CD4-positive, alpha-beta T cell treated with Interleukin-21 for 1 hour (primary cell): ENCODE measurements at regions not wholly inside any gene's neighbourhood (a gene's known extent, or its start where the extent isn't known, plus 50 kb on each side); places are given as distances from the start of the nearest gene placed in this dataset.
A peak's percentile ranks its signal among the peaks of the same experiment; 100 is the strongest.
"Not testable (repeated sequence)": the region's sequence is repeated elsewhere in the genome, so short reads cannot be mapped to it uniquely, and the experiment has no call there.

Experiments used
- DNase-seq: peaks from one replicate; pipeline ENCODE4 v3.0.0-alpha.2; 2020

DNA sequence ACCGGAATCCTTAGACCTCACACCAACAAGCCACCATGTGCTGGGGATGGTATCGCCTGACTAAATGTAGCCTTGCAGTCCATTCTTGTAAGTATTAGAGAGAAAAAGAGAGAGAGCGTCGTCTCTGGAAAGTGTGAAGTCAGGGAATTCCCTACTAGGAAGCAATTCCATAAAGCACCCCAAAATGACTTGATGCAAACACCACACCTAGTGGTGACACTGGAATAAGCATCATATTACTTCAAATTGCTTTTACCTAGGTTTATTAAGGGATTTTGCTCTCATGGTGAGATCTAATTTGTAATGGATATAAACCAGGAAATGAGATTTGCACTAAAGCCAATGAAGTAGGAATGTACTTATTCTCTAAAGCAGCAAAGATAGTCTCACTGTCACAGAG, 111.4 kb upstream of the METTL9 start:
- not testable (repeated sequence) for DNase-seq

DNA sequence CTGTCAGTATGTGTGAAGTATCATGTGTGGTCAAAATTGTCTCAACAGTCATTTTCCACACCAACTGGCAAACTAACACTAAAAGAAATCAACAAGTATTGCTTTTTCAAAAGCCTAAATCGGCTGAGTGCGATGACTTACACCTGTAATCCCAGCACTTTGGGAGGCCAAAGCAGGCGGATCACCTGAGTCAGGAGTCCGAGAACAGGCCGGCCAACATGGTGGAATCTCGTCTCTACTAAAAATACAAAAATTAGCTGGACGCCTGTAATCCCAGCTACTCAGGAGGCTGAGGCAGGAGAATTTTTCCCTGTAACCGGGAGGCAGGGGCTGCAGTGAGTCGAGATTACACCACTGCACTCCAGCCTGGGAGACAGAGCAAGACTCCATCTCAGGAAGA, 100.3 kb upstream of the METTL9 start:
- DNase-seq = not testable (repeated sequence)

GRCh38 chr16:21501223-21501868, 98.0 kb upstream of the METTL9 start:
- DNase-seq = peak; percentile 83

GRCh38 chr16:21501869-21502667, 97.3 kb upstream of the METTL9 start:
- peak; percentile 92 for DNase-seq

GRCh38 chr16:21503574-21503920, 95.8 kb upstream of the METTL9 start:
- DNase-seq = not testable (repeated sequence)

- not testable (repeated sequence) for DNase-seq
These were observed 95.2 kb upstream of the METTL9 start for GRCh38 chr16:21503941-21504832.

DNA sequence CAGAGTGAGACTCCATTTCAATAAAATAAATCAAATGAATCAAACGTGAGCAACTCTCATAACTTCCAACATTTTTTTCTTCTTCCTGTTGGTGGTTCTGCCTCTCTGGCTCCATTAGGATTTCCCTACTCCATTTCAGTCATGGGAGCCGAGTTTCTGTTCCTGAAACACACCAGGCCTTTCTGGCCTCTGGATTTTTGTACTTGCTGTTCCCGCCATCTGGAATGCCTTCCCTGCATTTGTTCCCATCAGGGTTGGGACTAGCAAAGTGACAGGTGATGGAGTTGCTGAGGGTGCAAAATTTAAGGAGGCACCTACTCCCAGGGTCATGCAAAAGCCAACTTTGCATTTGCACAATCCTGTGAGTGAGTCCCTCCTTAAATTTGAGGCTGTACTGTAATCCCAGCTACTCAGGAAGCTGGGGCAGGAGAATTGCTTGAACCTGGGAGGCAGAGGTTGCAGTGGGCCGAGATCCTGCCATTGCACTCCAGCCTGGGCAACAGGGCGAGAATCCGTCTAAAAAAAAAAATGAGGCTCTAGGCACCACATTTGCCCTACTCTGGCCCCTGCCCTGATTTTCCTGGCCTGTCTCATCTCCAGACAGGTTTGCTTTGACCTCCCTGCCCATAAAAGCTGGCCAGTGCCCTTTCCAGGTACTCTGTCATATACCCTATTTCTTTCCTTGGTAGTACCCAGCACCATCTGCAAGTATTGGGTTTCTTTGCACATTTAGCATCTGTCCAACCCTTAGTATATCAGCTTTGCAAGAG, 93.4 kb upstream of the METTL9 start:
- not testable (repeated sequence) for DNase-seq

DNA sequence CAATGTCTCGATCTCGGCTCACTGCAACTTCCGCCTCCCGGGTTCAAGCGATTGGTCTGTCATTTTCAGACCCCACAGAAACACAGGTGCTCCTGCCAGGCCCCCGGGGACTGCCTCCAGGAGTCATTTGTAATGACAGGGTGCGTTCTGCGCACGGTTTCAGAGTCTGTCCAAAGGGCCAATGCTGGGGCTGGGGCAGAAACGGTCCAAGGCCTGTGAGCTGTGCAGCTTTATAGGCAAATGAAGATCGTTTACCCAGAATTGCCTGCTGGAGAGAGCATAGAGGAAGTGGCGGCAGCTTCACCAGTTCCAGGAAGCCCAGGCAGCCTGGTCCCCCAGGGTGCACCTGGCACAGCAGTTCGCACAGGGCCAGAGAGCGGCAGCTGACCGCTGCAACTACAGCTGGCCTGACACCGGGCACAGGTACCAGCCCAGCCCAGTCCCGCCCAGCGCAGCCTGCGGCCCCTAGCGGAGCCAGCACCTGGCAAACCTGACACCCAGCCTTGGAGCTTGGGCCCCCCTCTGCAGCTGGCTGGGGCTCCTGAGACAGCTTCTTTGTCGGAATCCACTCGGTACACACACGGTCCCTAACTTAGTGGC, 92.4 kb upstream of the METTL9 start:
- DNase-seq = peak; percentile 69

- not testable (repeated sequence) for DNase-seq
These were observed 91.6 kb upstream of the METTL9 start for GRCh38 chr16:21507631-21508305.

GRCh38 chr16:21508661-21509436, 90.5 kb upstream of the METTL9 start:
- DNase-seq = not testable (repeated sequence)

- not testable (repeated sequence) for DNase-seq
These were observed 89.8 kb upstream of the METTL9 start for GRCh38 chr16:21509437-21510086.

GRCh38 chr16:21510869-21511255, 88.5 kb upstream of the METTL9 start:
- not testable (repeated sequence) for DNase-seq

DNA sequence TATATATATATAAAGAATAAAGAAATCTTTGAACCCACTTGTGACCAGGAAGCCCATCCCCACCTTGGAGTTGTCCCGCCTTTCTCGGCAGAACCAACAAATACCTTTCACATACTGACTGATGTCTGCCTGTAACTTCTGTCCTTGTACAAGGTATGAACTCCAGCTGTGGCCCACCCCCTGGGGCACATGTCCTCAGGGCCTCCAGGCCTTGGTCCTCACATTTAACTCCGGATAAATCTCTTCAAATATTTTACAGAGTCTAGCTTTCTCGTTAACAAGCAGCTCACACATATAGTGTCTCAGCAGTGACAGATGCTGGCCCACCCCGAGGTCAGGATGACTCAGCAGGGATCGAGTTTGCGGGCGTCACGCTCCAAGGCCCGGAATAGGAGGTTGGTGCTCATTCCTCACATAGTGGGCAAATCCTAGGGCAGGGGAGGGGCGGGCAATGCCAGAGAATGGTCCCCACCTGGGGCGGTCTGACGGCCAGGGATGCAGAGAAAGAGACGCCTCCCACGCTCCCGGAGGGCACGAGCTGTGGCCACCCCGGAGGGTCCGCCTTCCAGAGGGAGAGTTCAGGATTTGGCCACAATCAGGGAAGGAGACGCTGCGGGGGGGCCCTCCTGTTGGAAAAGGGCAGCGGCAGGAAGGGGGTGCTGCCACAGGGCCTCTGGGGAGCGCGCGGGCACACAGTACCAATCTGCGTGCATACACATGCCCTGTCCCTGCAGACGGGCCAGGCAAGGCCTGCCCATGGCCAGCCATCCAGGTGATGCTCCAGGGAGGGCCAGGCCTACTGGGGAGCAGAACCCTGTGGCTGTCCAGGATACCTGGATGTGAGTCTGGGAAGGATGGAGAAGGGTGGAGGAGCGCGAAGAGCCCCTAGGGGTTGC, 87.8 kb upstream of the METTL9 start:
- DNase-seq = not testable (repeated sequence)

DNA sequence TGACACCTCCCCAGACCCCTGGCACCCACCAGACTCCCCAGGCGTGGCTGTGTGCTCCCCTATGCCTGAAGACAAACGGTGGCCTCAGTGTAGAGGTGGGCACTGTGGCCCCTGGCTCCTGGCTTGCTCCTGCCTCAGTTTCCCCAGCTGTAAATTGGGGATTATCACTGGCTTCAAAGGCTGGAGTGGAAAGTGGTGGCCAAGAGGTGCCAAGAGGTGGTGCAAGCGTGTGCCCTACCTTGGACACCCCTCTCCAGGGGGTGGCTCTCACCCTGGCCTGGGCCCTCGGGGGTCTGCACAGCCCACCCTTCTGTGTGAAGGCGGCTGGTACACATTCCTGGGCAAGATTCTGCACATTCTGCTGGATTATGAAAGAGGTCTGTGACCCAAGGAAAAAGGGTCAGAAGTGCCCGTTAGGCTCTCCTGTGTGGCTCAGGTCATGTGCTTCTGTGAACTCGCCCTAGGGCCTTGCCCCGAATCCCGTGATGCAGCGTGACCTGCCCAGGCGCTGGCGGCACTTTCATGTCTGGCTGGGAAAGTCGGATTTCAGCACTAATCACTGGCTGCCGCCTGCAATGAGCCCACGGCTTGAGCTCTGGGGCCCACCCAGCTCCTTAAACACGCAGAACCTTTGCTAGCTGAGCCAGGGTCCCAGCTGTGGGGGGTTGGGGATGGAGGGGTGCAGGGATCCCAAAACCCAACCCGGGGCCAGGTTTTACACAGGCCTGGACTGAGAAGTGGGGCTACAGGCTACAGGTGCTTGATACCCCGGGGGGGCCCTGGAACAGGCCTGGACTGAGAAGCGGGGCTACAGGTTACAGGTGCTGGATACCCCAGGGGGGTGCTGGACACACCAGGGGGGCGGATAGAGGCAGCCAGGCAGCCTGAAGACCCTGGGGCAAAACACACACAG, 86.8 kb upstream of the METTL9 start:
- DNase-seq = not testable (repeated sequence)

DNA sequence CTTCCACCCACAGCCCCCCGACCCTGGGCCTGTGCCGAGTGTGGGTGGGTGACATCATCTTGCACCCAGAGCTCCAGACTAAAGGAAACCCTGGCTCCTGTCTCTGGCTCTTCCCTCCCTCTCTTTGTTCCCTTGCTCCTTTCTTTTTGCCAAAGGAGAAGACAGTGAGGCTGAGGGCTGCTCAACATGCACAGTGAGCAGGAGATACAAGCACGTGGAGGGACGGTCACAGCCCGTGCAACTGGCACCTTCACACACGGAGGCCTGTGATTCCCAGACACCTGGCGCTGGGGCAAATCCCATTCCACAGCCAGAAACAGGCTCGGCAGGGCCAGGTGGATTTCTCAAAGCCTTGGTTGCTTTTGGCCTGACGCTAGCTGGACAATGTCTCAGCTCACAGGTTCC, 86.0 kb upstream of the METTL9 start:
- DNase-seq = not testable (repeated sequence)

GRCh38 chr16:21513812-21514473, 85.4 kb upstream of the METTL9 start:
- not testable (repeated sequence) for DNase-seq

GRCh38 chr16:21514474-21514840, 84.9 kb upstream of the METTL9 start:
- DNase-seq = not testable (repeated sequence)

- DNase-seq = not testable (repeated sequence)
These were observed 82.7 kb upstream of the METTL9 start for GRCh38 chr16:21516705-21517040.
